HG02763 (cell line): ENCODE measurements at regions not wholly inside any gene's neighbourhood (a gene's known extent, or its start where the extent isn't known, plus 50 kb on each side); places are given as distances from the start of the nearest gene placed in this dataset.

Experiments
- ATAC-seq: cut with Tn5 transposase; IDR thresholded peaks from one replicate; pipeline ENCODE4 v1.9.1; 2021; ENCODE audit warnings: mild to moderate bottlenecking, moderate library complexity; ENCODE audit not compliant: unreplicated experiment

DNA sequence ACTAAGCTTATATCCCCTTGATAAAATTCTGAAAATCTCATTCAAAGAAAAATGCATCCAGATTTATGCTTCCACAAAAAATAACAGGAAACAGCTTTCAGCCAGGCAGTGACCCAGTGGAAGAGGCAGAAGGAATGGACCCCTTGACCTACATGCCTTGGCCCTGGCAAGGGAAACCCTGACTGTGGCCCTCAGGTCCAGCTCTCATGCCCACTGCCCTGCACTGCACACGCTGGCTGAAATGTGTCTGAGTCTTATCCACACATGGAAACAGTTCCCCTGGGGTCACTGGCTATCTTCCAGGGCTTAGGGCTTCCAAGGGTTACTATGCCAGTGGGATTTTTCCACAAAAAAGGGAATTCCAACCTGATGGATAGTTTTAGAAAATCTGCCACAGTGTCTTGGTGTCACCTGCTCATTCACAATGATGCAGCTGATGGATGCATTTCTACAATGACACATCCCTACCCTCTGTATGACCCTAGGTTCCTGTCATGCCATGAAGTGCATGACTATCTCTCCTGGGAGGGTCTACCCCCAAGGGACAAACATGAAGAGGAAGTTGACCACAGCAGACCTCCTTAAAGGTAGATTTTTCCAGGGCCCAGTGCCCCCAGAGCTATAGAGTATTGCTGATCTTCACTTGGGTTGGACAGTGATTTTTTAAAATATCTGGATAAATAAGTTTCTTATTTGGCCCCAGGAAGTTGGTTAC is 121.9 kb upstream of the CD93 start:
- no peak for ATAC-seq

DNA sequence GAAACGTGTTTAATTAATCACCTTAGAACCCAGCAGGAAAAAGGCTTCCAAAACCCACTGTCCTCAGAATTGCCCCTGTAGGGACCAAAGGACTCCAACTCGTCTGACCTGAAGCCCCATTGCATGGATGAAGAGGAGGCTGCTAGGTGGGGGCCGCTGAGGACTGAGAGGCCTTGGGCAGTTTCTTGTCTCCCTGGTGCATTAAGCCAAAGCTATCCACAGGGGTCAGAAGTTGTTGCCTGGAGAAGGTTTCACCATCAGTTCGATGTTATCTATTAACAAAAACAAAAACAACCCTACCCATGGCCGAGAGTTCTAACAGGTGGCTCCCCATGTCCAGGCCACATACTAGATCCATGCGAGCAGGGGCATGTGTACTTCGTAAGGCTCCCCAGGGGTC is 120.9 kb upstream of the CD93 start:
- ATAC-seq = no peak

DNA sequence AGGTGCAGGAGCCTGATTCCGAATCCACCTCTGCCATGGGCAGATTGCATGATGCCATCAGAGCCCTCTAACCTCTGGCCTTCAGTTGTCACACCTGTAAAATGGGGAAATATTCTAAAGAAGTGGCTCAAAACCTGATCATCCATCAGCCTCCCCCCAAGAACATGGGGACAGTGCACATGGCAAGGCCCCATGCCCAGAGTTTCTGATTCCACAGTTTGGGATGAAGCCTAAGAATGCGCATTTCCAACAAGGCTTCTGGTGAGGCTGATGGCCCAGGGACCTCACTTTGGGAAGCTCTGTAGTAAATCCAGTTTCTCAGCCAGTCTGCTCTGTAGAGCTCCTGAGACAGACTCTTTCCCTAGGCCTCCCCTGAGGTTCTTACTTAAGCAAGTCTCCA is 119.9 kb upstream of the CD93 start:
- no peak for ATAC-seq

DNA sequence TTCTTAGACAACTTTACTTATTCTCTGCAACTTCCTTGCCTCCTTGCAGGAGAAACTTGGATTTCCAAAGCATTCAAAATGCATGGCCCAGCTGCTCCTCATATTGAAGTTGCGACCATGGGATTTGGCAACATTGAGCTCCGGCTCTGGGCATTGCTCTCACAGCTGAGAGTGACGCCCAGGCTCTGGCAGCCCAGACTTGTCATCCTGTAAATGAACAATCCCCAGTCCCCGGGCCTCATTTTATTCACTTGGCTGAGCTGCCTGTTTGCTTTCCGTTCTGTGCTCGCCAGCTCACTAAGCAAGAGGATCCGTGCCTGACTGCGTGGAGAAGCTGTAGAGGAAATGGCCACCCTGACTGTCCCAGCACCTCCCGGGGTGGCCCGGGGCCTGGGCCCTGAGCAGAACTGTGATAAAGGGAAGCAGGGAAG is 119.5 kb upstream of the CD93 start:
- ATAC-seq = no peak

DNA sequence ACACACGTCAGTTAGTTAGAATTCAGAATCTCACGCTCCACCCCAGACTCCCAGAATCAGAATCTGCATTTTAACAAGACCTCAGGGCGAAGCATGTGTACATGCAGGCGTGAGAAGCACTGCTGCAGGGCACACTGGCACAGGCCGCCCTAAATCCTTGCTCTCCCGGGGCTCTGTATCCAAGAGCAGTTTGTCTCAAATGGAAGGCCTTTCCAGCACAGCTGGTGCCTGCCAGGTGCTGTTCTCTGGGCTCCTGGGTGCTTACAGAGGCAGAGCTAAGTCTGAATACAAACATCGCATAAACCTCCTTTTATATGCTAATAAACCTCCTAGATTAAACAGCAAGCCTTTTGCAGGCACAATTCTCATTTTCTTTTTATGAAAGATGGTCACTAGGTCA is 119.1 kb upstream of the CD93 start:
- no peak for ATAC-seq

DNA sequence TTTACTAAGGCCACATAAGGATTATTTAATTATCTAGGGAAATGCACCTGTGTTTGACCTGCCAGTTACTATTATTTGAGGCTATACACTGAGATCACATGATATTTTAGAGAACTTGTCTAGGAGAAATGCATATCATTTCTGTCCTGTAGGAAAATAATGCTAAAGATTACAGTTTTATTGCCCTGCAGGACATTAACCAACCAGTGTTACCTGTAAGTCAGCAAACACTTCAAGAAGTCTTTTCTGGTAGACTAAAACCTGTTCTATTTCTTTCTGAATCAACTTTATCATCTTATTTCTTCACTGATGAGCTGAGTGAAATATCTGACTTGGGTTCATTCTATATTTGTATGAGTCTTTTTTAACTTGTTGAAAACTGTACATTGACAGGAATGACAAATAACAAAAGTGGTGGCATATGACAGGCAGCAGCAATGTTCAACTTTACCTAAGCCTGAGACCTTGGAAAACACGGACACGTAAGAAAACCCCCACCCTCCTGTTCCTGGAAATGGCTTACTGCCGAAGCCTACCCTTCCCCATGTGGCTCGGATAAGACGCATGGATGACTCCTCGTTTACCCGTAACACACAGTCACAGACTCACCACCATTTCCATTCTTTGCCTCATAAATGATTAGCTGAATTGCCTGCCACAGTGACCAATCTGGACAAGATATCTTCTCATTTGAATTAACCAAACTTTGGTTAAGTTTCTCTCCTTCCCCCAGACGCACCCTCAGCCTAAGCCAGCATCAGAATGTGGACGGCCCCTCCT is 118.0 kb upstream of the CD93 start:
- ATAC-seq = no peak

DNA sequence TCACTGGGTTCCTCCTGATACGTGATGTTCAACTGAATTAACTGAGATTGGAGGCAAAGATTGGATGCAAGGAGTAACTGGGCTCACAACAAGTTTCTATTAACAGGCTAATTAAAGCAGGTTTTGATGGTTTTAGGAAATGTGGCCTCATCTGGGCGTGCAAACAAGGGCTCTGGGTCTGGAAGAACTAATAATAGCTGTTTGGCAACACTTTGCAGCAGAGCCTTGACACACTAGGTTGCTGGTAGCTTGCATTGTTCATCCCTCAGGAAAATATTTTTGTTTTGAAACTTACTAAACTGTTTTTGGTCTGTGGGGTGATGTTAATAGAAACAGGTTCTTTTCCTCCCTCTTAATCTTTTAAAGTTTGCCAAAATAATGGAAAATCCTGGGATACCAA is 117.2 kb upstream of the CD93 start:
- ATAC-seq = no peak

DNA sequence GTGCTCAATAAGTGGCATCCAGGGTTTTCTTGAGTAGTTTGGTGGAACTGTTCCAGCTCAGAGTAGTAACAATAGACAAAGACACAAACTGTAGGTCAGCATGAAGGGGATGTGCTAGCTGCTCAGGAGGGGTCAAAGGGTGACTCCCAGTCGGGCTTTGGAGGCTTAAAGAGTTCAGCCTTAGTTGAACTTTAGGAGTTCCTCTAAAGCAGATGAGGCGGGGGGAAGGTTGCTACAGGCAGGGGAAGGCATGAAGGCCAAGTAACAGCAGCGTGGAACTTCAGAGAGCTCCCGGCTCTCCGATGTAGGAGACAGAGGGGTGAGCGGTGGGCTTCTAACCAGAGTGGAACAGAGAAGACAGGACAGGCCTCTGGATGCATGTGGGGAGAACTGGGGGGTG is 115.5 kb upstream of the CD93 start:
- ATAC-seq = no peak

DNA sequence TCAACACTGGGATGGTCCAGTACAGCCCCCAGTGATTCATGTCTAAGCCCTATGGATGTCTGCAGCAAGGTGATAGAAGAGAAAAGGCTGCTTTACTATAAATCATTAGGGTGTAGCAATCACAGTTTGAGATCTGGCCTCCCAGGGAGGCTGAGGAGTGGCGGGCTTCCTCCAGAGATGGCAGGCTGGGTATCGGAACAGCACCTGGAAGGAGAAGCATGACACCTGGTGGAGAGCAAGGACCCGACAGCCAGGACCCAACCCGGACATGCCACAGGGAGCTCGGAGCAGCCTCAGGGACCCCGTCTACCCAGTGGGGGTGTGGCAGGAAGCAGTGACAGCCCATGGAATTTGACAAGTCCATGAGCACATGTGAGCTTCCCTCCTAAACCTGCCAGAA is 114.8 kb upstream of the CD93 start:
- ATAC-seq = no peak

DNA sequence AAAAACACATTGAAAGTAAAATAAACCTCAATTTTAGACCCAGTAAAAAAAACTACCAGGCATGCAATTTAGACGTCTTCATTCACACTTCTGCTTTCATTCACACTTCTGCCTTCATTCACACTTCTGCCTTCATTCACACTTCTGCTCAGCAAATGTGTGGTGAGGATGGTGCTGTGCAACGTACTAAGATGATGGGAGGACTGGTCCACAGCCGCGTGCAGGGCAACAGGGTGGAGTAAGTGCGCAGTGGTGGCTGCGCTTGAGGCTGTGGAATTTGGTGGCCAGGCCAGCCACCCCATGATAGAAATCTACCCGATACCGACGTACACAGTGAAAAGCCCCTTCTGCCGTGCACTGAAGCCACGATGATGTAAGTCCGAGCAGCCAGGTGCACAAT is 114.3 kb upstream of the CD93 start:
- no peak for ATAC-seq

DNA sequence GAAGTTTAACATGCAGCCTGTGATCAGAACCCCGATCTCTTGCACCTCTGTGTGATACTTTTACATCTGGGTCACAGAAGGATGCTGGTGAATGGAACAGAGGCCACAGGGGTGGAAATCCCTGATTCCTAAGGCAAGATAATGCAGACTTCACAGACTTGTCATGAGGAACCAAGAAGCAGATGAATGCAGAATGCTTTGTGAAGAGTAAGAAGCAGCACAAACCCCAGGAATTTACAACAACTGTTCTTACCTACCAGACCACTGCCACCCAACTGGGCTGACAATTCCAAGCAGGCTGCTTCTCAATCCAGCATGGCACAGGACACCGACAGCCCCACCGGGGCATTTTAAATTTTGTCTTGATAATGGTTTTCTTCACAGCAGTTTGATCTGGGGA is 113.2 kb upstream of the CD93 start:
- no peak for ATAC-seq

DNA sequence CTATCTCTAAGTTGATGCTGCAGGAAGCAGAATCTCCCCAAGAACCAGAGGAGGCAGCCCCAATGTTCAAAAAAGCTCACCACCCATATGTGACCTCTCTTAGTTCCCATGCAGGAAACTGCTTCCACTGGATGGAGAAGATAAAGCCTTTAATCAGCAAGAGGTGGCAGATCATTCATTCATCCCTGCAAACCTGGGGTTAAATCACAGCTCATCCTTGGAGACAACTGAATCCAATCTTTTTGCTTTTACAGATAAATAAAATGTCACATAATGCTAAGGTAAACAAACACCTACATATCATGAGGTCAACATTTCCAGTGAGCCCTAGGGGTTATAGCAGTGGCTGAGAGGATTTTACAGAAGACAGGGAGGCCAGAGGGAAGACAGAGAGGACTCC is 112.7 kb upstream of the CD93 start:
- no peak for ATAC-seq

DNA sequence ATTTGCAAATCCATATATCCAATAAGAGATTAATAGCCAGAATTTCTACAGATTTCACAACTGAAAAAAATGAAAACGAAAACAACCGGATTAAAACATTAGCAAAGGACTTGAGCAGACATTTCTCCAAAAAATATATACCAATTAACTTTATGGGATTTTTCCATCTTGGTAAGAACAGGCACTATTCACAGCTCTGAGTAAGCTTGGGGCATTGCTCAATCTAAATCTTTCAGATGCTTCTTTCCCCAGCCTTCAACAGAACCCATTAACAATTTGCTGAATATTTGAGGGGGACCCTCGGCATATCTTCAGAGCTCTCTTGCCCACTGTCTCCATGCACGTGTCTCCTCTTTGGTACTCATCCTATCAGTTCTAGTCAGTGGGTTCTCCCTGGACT is 111.7 kb upstream of the CD93 start:
- no peak for ATAC-seq

DNA sequence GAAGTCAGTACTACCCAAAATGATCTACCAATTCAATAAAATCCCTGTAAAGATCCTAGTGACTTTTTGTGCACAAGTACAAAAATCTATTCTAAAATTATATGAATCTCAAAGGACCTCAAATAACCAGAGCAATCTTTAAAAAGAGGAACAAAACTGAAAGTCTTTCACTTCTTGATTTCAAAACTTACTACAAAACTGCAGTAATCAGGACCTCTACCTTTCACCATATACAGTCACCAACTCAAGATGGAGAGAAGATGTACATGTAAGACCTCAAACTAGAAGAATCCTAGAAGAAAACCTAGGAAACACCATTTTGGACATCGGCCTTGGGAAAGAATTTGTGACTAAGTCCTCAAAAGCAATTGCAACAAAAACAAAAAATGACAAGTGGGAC is 109.5 kb upstream of the CD93 start:
- ATAC-seq = no peak

DNA sequence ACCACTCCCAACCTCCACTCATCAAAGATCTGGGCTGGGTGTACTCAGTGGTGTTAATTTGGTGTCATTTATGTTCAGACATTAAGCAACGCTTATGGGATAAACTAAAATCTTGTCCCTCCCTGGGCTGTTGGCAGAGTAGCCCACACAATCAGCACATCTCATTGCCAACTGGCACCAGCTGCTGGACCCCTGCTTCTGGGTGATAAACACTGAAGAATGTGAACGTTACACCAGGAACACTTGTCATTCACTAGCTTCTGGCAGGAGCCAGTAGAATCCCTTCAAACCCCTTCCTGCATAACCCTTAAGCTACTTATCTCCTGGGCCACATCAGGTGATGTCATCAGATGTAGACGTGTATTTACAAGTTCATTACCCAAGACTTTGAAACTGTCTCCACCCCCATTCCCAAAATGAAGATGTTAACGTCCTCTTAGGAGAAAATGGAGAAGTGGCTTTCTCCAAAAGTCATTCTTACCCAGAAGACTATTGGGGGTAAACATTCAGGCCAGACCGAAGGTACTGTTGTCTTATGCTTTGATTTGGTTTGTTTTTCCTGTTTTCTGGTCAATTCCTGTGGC is 107.8 kb upstream of the CD93 start:
- no peak for ATAC-seq

DNA sequence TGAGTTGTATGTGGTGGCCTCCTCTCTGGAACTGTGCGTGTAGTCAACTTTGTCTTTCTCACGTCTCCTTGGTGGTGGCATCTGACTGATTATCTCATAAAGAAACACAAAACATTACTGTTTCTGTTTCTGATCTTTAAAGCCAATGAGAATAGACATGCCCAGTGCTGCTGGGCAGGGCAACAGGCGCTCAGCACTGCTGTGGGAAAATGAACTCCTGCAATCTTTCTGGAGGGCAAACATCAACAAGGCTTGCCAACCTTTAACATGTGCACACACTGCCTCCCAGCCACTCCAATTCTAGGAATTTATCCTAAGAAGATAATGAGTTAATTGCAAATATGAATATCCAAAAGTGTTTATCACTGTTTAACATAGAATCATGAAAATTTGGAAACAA is 106.3 kb upstream of the CD93 start:
- no peak for ATAC-seq

DNA sequence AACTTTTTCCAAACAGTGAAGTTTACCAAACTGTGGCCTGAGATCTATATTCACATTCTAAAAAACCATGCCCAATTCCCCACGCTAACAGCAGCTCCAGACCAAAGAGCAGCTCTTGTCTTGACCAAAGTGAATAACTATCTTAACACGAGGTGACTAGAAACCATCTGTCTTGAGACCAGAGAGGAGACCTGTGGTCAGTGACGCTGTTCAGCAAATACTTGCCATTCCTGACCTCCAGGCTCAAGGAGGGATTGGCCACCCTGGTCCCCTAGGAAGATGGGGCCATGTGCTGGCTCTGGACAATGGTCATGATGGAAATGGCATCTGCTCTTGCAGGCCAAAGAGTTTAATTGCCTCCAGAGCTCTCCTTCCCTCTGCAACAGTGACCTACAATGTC is 104.4 kb upstream of the CD93 start:
- ATAC-seq = no peak

DNA sequence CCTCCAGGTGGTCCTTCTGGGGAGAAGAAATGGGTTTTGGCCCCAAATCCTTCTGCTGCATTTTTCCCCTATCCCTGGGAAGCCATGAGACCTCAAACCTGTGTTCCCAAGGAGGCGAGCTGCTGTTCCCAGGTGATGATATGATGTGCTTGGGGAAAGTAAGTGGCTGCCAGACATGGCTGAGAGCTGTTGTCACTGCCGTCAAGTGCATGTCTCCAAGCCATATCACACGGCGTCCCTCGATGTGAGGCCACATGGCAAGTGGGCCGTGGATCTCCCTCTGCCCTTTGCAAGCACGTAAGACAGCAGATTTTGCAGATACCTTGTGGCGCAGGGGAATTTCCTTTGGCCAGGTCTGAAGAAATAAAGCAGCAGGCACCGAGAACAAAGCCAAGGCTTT is 103.7 kb upstream of the CD93 start:
- no peak for ATAC-seq

DNA sequence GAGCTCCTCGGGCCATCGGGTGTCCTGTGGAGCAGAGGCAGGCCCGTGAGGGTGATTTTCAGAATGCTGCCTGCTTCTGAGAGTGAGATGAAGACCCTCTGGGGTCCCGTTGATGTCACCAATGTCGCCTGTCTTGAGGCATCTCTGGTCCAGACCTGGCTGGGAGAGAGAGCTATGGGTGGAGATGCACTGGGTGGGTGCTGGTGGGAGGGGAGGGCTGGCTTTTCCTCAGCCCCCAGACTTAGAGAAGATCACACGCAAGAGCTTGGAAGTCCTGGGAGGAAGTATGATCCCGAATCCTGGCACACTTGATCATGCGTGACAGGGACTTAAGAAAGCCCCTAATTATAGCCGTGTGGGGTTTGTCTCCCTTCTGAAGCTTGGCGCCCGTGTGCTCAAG is 103.2 kb upstream of the CD93 start:
- ATAC-seq = no peak

DNA sequence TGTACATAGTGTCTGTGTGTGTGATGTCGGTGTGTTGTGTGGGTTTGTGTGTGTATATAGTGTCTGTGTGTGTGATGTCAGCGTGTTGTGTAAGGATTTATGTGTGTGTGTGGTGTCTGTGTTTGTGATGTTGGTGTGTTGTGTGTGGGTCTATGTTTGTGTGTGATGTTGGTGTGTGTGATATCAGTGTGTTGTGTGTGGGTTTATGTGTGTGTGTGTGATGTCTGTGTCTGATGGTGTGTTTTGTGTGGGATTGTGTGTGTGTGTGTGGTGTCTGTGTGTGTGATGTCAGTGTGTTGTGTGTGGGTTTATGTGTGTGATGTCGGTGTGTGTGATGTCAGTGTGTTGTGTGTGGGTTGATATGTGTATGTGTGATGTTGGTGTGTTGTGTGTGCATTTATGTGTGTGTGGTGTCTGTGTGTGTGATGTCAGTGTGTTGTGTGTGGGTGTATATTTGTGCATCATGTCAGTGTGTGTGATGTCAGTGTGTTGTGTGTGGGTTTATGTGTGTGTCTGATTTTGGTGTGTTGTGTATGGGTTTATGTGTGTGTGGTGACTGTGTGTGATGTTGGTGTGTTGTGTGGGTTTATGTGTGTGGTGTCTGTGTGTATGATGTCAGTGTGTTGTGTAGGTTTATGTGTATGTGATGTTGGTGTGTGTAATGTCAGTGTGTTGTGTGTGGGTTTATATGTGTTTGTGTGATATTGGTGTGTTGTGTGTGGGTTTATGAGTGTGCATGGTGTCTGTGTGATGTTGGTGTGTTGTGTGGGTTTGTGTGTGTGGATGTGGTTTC is 102.4 kb upstream of the CD93 start:
- ATAC-seq = no peak

DNA sequence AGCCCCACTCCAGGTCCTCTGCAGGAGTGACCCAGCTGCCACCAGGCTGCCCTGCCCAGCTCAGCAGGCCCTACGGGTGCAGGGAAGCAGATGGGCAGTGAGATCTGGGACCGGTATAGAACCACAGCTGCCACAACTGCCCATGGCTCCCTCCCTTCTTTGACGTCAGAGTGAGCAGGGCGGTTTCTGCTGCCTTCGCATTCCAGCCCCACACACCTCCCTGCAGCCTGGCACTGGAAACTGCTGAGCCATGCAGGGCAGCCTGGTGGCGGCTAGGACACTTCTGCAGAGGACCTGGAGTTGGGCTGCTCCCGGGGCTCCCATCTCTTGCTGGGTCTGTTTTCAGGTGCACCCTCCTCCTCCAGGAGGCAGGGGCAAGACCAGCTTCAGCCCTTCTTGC is 101.6 kb upstream of the CD93 start:
- no peak for ATAC-seq

DNA sequence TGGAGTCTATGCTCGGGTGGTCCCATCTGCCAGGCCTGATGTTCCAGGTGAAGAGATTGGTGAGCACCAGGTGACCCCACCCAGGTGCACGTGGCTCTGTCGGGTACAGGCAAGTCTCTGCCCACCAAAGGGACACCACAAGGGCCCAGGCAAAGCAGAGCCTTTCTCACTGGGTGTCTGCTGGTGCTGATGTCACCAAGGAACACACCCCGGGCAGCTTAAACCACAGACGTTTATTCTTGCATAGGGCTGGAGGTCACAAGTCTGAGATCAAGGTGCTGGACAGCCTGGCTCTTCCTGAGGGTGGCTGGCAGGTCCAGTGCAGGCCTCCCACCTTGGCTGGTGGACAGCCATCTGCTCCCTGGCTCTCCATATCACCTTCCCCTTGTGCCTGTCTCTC is 100.7 kb upstream of the CD93 start:
- ATAC-seq = no peak
